Caco-2 (cell line): ENCODE measurements at regions not wholly inside any gene's neighbourhood (a gene's known extent, or its start where the extent isn't known, plus 50 kb on each side); places are given as distances from the start of the nearest gene placed in this dataset.

Source experiments
- BruUV-seq: library from RNA; stranded (reverse); fragments of 400-500 nt; replicated peaks from 2 replicates; lab custom pipeline; 2021; lab: Mats Ljungman, UMichigan
- CTCF ChIA-PET: fragments of 300-600 bp; sonication (Branson Sonifier 250); formaldehyde crosslinking; loops from one replicate; lab custom pipeline; 2022; ENCODE audit warnings: antibody characterized with exemption; lab: Charles Lee
- POLR2A ChIA-PET: fragments of 300-600 bp; sonication (Branson Sonifier 250); formaldehyde crosslinking; loops from one replicate; lab custom pipeline; 2022; ENCODE audit warnings: antibody characterized with exemption; lab: Charles Lee
- DNase-seq, 2 experiments: peaks; one replicate each; pipeline versions ENCODE4 v3.0.0 to v3.0.0-alpha.2; 2020 to 2022
- H3K27me3 ChIP-seq: replicated peaks from 2 replicates; pipeline ENCODE4 v1.6.0; 2011; ENCODE audit warnings: low read length; ENCODE audit not compliant: control insufficient read depth, insufficient read depth
- H3K36me3 ChIP-seq: 2 replicates; pipeline ENCODE4 v1.5.1; 2011; ENCODE audit warnings: low read length; ENCODE audit not compliant: control insufficient read depth, insufficient read depth
- H3K4me1 ChIP-seq: fragments of 250-450 bp; sonication (Bioruptor Pico); 2 replicates; pipeline ENCODE4 v1.5.1; 2020; ENCODE audit warnings: mild to moderate bottlenecking
- H3K4me3 ChIP-seq: 2 replicates; pipeline ENCODE4 v1.5.1; 2011; ENCODE audit warnings: low read depth, mild to moderate bottlenecking, control low read depth, low read length
- H3K9me3 ChIP-seq: fragments of 250-450 bp; sonication (Bioruptor Pico); 2 replicates; pipeline ENCODE4 v1.5.1; 2020; ENCODE audit warnings: mild to moderate bottlenecking, moderate library complexity
- H3K27ac Mint-ChIP-seq: one replicate; pipeline ENCODE4 v1.8.0; 2022; ENCODE audit warnings: mixed read lengths; ENCODE audit not compliant: unreplicated experiment
- H3K27me3 Mint-ChIP-seq: one replicate; pipeline ENCODE4 v1.8.0; 2022; ENCODE audit warnings: mixed read lengths; ENCODE audit not compliant: insufficient read depth, unreplicated experiment
- H3K36me3 Mint-ChIP-seq: one replicate; pipeline ENCODE4 v1.8.0; 2022; ENCODE audit warnings: mild to moderate bottlenecking, mixed read lengths; ENCODE audit not compliant: insufficient read depth, unreplicated experiment
- H3K4me1 Mint-ChIP-seq: one replicate; pipeline ENCODE4 v1.8.0; 2022; ENCODE audit warnings: low read depth, mixed read lengths; ENCODE audit not compliant: unreplicated experiment
- H3K4me3 Mint-ChIP-seq: one replicate; pipeline ENCODE4 v1.8.0; 2022; ENCODE audit warnings: mild to moderate bottlenecking, moderate library complexity, mixed read lengths; ENCODE audit not compliant: unreplicated experiment
- H3K9me3 Mint-ChIP-seq: one replicate; pipeline ENCODE4 v1.8.0; 2022; ENCODE audit warnings: mixed read lengths; ENCODE audit not compliant: unreplicated experiment
- CTCF ChIP-seq, 2 experiments: fragments of 200-600 bp in 1 of 2; IDR thresholded peaks; 1 replicate in 1 of 2; 2 replicates in 1 of 2; pipeline versions ENCODE4 v1.5.1 to v1.8.0; 2011 to 2022; ENCODE audit warnings: antibody characterized with exemption in 1 of 2, control low read depth in 1 of 2, inconsistent platforms in 1 of 2, low read depth in 1 of 2, low read length in 1 of 2, mild to moderate bottlenecking in 1 of 2, moderate library complexity in 1 of 2; ENCODE audit not compliant: insufficient read depth in 1 of 2, severe bottlenecking in 1 of 2, unreplicated experiment in 1 of 2
- intact Hi-C: fragments of 100-400 bp; cut with micrococcal nuclease; formaldehyde crosslinking; loops from one replicate; pipeline ENCODE4 v1.10.0; 2022; ENCODE audit not compliant: unreplicated experiment

GRCh38 chr1:36606641-36607262, 124.0 kb upstream of the CSF3R start:
- no peak for DNase-seq
- CTCF ChIA-PET = no interaction called here

GRCh38 chr1:36605942-36606640, 123.4 kb upstream of the CSF3R start:
- no peak overlapping the region for H3K4me3 Mint-ChIP-seq
- no peak for DNase-seq
- H3K4me1 ChIP-seq = no peaks in the 10 kb centered on the region
- CTCF ChIA-PET = no interaction called here
- no peaks in the 10 kb centered on the region for H3K27me3 ChIP-seq
- H3K27ac Mint-ChIP-seq = no peak overlapping the region
- intact Hi-C loops = no loop called here
- TF ChIP-seq CTCF (IDR thresholded peaks at IDR 0.05; ENCODE audit: insufficient read depth in 1 of 2, low read depth in 1 of 2, low read length in 1 of 2, severe bottlenecking in 1 of 2, unreplicated experiment in 1 of 2) = no peak
- BruUV-seq = no TSS peak
- no peak overlapping the region for H3K4me3 ChIP-seq
- peaks cover 13% of the 10 kb centered on the region for H3K27me3 Mint-ChIP-seq
- no peaks in the 10 kb centered on the region for H3K9me3 ChIP-seq
- no peaks in the 10 kb centered on the region for H3K9me3 Mint-ChIP-seq
- no peaks in the 10 kb centered on the region for H3K4me1 Mint-ChIP-seq
- POLR2A ChIA-PET = no interaction called here
- H3K36me3 Mint-ChIP-seq = no peaks in the 10 kb centered on the region
- no peaks in the 10 kb centered on the region for H3K36me3 ChIP-seq

More at GRCh38 chr1:36606641-36607262, 124.0 kb upstream of the CSF3R start:
- H3K27me3 ChIP-seq = no peaks in the 10 kb centered on the region
- no peak overlapping the region for H3K4me3 ChIP-seq
- peaks cover 10% of the 10 kb centered on the region for H3K27me3 Mint-ChIP-seq
- H3K4me3 Mint-ChIP-seq = no peak overlapping the region
- no peaks in the 10 kb centered on the region for H3K36me3 Mint-ChIP-seq
- H3K4me1 ChIP-seq = no peaks in the 10 kb centered on the region
- no peaks in the 10 kb centered on the region for H3K36me3 ChIP-seq
- no peak overlapping the region for H3K27ac Mint-ChIP-seq
- no peak for TF ChIP-seq CTCF (IDR thresholded peaks at IDR 0.05; ENCODE audit: insufficient read depth in 1 of 2, low read depth in 1 of 2, low read length in 1 of 2, severe bottlenecking in 1 of 2, unreplicated experiment in 1 of 2)
- BruUV-seq = no TSS peak
- POLR2A ChIA-PET = no interaction called here
- no peaks in the 10 kb centered on the region for H3K4me1 Mint-ChIP-seq
- no peaks in the 10 kb centered on the region for H3K9me3 Mint-ChIP-seq
- intact Hi-C loops = no loop called here
- H3K9me3 ChIP-seq = no peaks in the 10 kb centered on the region

- Mint-ChIP-seq H3K27me3 (peaks cover 16% of the 10 kb centered on the region), H3K36me3 (no peaks in the 10 kb centered on the region), H3K4me3 (no peak overlapping the region), H3K9me3 (no peaks in the 10 kb centered on the region), H3K27ac (no peak overlapping the region), H3K4me1 (no peaks in the 10 kb centered on the region)
- intact Hi-C loops = no loop called here
- TF ChIP-seq CTCF (IDR thresholded peaks at IDR 0.05; ENCODE audit: insufficient read depth in 1 of 2, low read depth in 1 of 2, low read length in 1 of 2, severe bottlenecking in 1 of 2, unreplicated experiment in 1 of 2) = no peak
- H3K9me3 ChIP-seq = no peaks in the 10 kb centered on the region
- CTCF ChIA-PET = no interaction called here
- no peak overlapping the region for H3K4me3 ChIP-seq
- H3K27me3 ChIP-seq = no peaks in the 10 kb centered on the region
- no peaks in the 10 kb centered on the region for H3K36me3 ChIP-seq
- H3K4me1 ChIP-seq = no peaks in the 10 kb centered on the region
- POLR2A ChIA-PET = no interaction called here
- no TSS peak for BruUV-seq
- no peak for DNase-seq
Measured at GRCh38 chr1:36603461-36603860, 120.7 kb upstream of the CSF3R start.
